Stimulated activated naive CD8-positive, alpha-beta T cell treated with anti-CD3 and anti-CD28 coated beads, Interleukin-15, amount 100 ng/mL, for 72 hours (primary cell): ENCODE measurements at regions not wholly inside any gene's neighbourhood (a gene's known extent, or its start where the extent isn't known, plus 50 kb on each side); places are given as distances from the start of the nearest gene placed in this dataset.

ENCODE experiments used
- ATAC-seq: fragments of 150-1000 bp; cut with Tn5 transposase; 2 replicates; pipeline ENCODE4 v1.10.0; 2021; ENCODE audit warnings: mild to moderate bottlenecking, moderate library complexity
- DNase-seq, 2 donors: peaks; one replicate each; pipeline ENCODE4 v3.0.0; 2021 to 2022
- H3K27ac Mint-ChIP-seq, 2 donors: one replicate each; pipeline ENCODE4 v1.8.0; 2022; ENCODE audit warnings: mild to moderate bottlenecking in 2 of 2, mixed read lengths in 2 of 2, moderate library complexity in 2 of 2
- H3K27me3 Mint-ChIP-seq: one replicate; pipeline ENCODE4 v1.8.0; 2022; ENCODE audit warnings: mixed read lengths
- H3K4me1 Mint-ChIP-seq: one replicate; pipeline ENCODE4 v1.8.0; 2022; ENCODE audit warnings: mild to moderate bottlenecking, mixed read lengths
- H3K4me3 Mint-ChIP-seq, 2 donors: one replicate each; pipeline ENCODE4 v1.8.0; 2022; ENCODE audit warnings: mild to moderate bottlenecking in 2 of 2, mixed read lengths in 2 of 2, moderate library complexity in 1 of 2
- H3K9me3 Mint-ChIP-seq, 2 donors: one replicate each; pipeline ENCODE4 v1.8.0; 2022; ENCODE audit warnings: mixed read lengths in 2 of 2

GRCh38 chr21:35948982-35949381 is 111.3 kb downstream of the SETD4 start:
- Mint-ChIP-seq H3K4me3 (no peak overlapping the region), H3K4me1 (no peaks in the 10 kb centered on the region), H3K27ac (peak overlapping the region in 1 of 2 donors; percentile 13), H3K27me3 (peaks cover 9% of the 10 kb centered on the region), H3K9me3 (no peaks in the 10 kb centered on the region)
- ATAC-seq, result no peak
- DNase-seq, result no peak

GRCh38 chr21:35945089-35945671 is 115.1 kb downstream of the SETD4 start:
- Mint-ChIP-seq H3K4me1 (no peaks in the 10 kb centered on the region), H3K27ac (peak overlapping the region in 1 of 2 donors; percentile 62), H3K4me3 (no peak overlapping the region), H3K9me3 (no peaks in the 10 kb centered on the region), H3K27me3 (no peaks in the 10 kb centered on the region)
- ATAC-seq (no peak), DNase-seq (no peak)

GRCh38 chr21:35943752-35944151 is 116.6 kb downstream of the SETD4 start:
- DNase-seq, result no peak
- Mint-ChIP-seq H3K27me3 (no peaks in the 10 kb centered on the region), H3K9me3 (no peaks in the 10 kb centered on the region), H3K27ac (no peak overlapping the region), H3K4me3 (no peak overlapping the region), H3K4me1 (no peaks in the 10 kb centered on the region)
- ATAC-seq, result no peak

GRCh38 chr21:35942211-35943144 is 117.8 kb downstream of the SETD4 start:
- DNase-seq (no peak), ATAC-seq (no peak)
- Mint-ChIP-seq H3K4me1 (no peaks in the 10 kb centered on the region), H3K27ac (no peak overlapping the region), H3K27me3 (no peaks in the 10 kb centered on the region), H3K4me3 (no peak overlapping the region), H3K9me3 (no peaks in the 10 kb centered on the region)

GRCh38 chr21:35940074-35940927 is 120.0 kb downstream of the SETD4 start:
- H3K9me3 Mint-ChIP-seq, result no peaks in the 10 kb centered on the region
- H3K4me3 Mint-ChIP-seq, result no peak overlapping the region
- H3K27ac Mint-ChIP-seq, result no peak overlapping the region
- no peaks in the 10 kb centered on the region for H3K27me3 Mint-ChIP-seq
- ATAC-seq (peak; percentile 50), DNase-seq (peak in 1 of 2 donors; percentile 11)
- no peaks in the 10 kb centered on the region for H3K4me1 Mint-ChIP-seq

- ATAC-seq (no peak), DNase-seq (no peak)
- Mint-ChIP-seq H3K27ac (no peak overlapping the region), H3K4me1 (no peaks in the 10 kb centered on the region), H3K9me3 (no peaks in the 10 kb centered on the region), H3K4me3 (no peak overlapping the region), H3K27me3 (no peaks in the 10 kb centered on the region)
Measured at GRCh38 chr21:35938446-35938845, 121.9 kb downstream of the SETD4 start.

- Mint-ChIP-seq H3K4me1 (no peaks in the 10 kb centered on the region), H3K27ac (no peak overlapping the region), H3K9me3 (no peaks in the 10 kb centered on the region), H3K4me3 (no peak overlapping the region), H3K27me3 (no peaks in the 10 kb centered on the region)
- ATAC-seq (no peak), DNase-seq (no peak)
Measured at GRCh38 chr21:35933466-35933865, 126.9 kb downstream of the SETD4 start.

GRCh38 chr21:35932232-35932911 is 128.0 kb downstream of the SETD4 start:
- Mint-ChIP-seq H3K4me1 (no peaks in the 10 kb centered on the region), H3K27me3 (no peaks in the 10 kb centered on the region), H3K27ac (no peak overlapping the region), H3K9me3 (no peaks in the 10 kb centered on the region), H3K4me3 (no peak overlapping the region)
- ATAC-seq (peak; percentile 77), DNase-seq (no peak)

- Mint-ChIP-seq H3K27me3 (peaks cover 5% of the 10 kb centered on the region), H3K4me1 (no peaks in the 10 kb centered on the region), H3K4me3 (no peak overlapping the region), H3K9me3 (no peaks in the 10 kb centered on the region), H3K27ac (no peak overlapping the region)
- ATAC-seq (no peak), DNase-seq (no peak)
Measured at GRCh38 chr21:35929901-35930300, 130.4 kb downstream of the SETD4 start.

GRCh38 chr21:35927262-35927661 is 133.1 kb downstream of the SETD4 start:
- H3K27me3 Mint-ChIP-seq, result peaks cover 17% of the 10 kb centered on the region
- no peak overlapping the region for H3K27ac Mint-ChIP-seq
- no peaks in the 10 kb centered on the region for H3K9me3 Mint-ChIP-seq
- no peak overlapping the region for H3K4me3 Mint-ChIP-seq
- no peak for DNase-seq
- H3K4me1 Mint-ChIP-seq, result no peaks in the 10 kb centered on the region
- ATAC-seq, result no peak

- DNase-seq, result no peak
- no peak for ATAC-seq
- no peak overlapping the region for H3K27ac Mint-ChIP-seq
- no peaks in the 10 kb centered on the region for H3K4me1 Mint-ChIP-seq
- H3K9me3 Mint-ChIP-seq, result no peaks in the 10 kb centered on the region
- H3K27me3 Mint-ChIP-seq, result peaks cover 17% of the 10 kb centered on the region
- H3K4me3 Mint-ChIP-seq, result no peak overlapping the region
Measured at GRCh38 chr21:35926003-35926740, 134.2 kb downstream of the SETD4 start.

- no peaks in the 10 kb centered on the region for H3K9me3 Mint-ChIP-seq
- ATAC-seq (peak; percentile 68), DNase-seq (no peak)
- H3K4me3 Mint-ChIP-seq, result no peak overlapping the region
- no peaks in the 10 kb centered on the region for H3K4me1 Mint-ChIP-seq
- peaks cover 17% of the 10 kb centered on the region for H3K27me3 Mint-ChIP-seq
- no peak overlapping the region for H3K27ac Mint-ChIP-seq
Measured at GRCh38 chr21:35925497-35925896, 134.8 kb downstream of the SETD4 start.

GRCh38 chr21:35924714-35925301 is 135.5 kb downstream of the SETD4 start:
- peaks cover 0 to 2% of the 10 kb centered on the region in 2 donors for H3K9me3 Mint-ChIP-seq
- H3K4me1 Mint-ChIP-seq, result no peaks in the 10 kb centered on the region
- H3K27ac Mint-ChIP-seq, result no peak overlapping the region
- H3K4me3 Mint-ChIP-seq, result no peak overlapping the region
- H3K27me3 Mint-ChIP-seq, result peaks cover 19% of the 10 kb centered on the region
- DNase-seq (peak in 1 of 2 donors; percentile 16), ATAC-seq (peak; percentile 65)

GRCh38 chr21:35923971-35924370 is 136.4 kb downstream of the SETD4 start:
- ATAC-seq (no peak), DNase-seq (no peak)
- H3K27me3 Mint-ChIP-seq, result peaks cover 25% of the 10 kb centered on the region
- H3K4me3 Mint-ChIP-seq, result no peak overlapping the region
- H3K27ac Mint-ChIP-seq, result no peak overlapping the region
- H3K4me1 Mint-ChIP-seq, result no peaks in the 10 kb centered on the region
- peaks cover 0 to 8% of the 10 kb centered on the region in 2 donors for H3K9me3 Mint-ChIP-seq
